NCI-H446 (cell line): ENCODE measurements at regions not wholly inside any gene's neighbourhood (a gene's known extent, or its start where the extent isn't known, plus 50 kb on each side); places are given as distances from the start of the nearest gene placed in this dataset.
"Not testable (repeated sequence)": the region's sequence is repeated elsewhere in the genome, so short reads cannot be mapped to it uniquely, and the experiment has no call there.

ENCODE experiments used
- DNase-seq, 2 experiments: peaks; one replicate each; lab custom pipeline; 2025; lab: John Stamatoyannopoulos, UW

- DNase-seq: no peak
Measured at GRCh38 chr6:159642995-159643394, 50.0 kb downstream of the SOD2 start.

DNA sequence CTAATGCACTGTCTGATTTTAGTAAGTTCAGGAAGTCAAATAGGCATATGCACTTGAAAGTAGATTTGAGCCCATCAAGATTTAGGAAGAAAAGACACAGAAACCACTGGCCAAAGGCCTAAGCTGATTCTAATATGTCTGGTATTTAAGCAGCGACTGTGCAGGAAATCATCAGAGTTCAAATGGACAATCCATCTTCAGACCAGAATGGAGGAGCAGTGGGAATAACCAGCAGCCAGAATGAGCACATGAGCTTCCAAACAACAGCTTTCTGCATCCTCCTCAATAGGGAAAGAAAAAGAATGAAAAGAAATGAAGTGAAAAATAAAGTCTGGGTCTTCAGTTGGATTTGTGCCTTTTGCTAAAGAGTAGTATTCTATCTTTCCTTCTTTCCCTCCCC is 50.6 kb downstream of the SOD2 start:
- DNase-seq: no peak

GRCh38 chr6:159640722-159641482 is 52.1 kb downstream of the SOD2 start:
- no peak for DNase-seq

DNA sequence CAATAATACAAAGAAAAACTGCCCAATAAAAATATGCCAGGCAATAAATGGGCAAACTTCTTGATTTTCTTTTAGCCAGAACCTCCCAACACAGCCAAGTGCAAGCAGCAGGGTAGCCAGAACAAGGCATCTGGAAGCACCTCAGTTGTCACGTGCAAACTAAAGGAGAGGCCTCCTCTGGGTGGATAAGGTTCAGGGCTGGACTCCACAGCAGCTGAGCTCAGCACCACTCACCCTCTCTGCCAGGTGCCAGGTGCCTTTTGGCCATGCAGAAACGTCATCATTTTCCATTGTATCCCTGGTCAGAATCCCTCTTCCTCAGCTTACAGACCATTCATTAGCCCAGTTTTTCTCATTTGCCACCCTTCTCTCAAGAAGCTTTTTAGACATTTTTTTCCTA is 52.7 kb downstream of the SOD2 start:
- no peak for DNase-seq

- DNase-seq: no peak
Measured at GRCh38 chr6:159639721-159640120, 53.3 kb downstream of the SOD2 start.

- DNase-seq: no peak
Measured at GRCh38 chr6:159633196-159633595, 59.8 kb downstream of the SOD2 start.

DNA sequence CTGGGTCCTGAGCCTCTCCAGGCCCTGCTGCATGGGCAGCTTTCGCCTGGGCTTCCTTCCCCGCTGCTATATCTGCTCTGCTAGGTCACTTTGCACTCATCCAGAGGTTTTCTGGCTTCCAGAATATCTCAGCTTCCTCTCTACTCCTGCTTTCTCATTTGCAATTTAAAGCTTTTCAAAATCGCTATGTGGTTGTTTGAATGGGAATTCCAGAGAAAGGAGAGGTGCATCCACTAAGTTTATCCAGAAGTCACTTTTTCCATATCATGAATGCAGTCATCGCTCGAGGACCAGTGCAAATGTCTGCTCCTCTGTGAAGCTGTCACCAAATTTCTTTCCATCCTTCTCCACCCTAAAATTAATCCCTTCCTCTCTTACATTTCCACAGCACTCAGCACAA is 61.2 kb downstream of the SOD2 start:
- no peak for DNase-seq

DNA sequence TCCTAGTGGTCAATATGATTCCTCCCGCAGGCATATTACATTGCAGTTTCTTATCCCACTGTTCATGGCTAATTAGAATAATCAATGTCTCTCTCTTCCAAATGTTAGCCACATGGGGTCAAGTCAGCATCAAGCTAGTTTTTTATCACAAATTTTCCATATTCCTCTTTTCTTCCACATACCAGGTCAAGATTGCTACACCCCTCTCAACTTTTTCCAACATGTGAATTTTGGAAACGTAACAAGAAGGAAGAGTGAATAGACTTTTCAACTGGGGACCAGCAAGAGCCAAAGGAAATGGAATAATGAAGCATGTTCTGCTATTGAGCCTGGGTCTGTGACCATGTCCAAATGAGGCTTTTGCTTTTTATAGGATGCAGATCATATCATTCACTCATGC is 65.1 kb downstream of the SOD2 start:
- DNase-seq: no peak

- DNase-seq: not testable (repeated sequence)
Measured at GRCh38 chr6:159626506-159626905, 66.5 kb downstream of the SOD2 start.

DNA sequence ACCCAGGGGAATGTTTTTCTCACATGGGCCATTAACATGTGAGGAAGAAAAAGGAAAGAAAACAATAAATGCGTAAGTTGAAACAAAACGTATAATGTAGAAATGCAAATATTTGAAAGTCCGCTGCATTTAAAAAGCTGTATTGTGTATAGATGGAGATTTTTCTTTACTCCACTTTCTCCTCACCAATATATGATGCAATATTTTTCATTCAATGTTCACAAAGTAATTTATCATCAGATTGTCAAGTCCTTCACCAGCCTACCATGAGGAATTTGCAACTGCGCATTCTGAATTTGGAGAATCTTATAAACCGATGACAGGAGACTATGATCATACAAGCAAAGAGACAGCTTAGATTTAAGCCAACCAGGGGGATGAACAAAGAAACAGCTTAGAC is 69.9 kb downstream of the SOD2 start:
- no peak for DNase-seq

DNA sequence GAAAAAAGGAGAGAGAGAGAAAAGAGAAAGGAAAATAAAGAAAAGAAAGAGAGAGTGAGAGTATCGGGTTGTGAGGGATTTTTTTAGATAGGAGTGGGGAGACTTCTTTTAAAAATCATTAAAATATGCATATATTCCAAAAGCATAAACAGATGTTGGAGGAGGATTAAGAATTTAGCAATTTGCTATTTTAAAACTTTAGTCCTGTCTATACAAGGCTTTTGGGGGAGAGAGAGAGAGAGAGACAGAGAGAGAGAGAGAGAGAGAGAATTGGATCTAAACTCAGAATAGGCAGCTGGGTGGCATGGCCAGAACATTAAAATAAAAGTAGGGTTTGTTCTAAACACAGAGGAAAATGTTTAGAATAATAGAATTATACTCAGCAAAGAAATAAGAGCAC is 72.1 kb downstream of the SOD2 start:
- no peak for DNase-seq

DNA sequence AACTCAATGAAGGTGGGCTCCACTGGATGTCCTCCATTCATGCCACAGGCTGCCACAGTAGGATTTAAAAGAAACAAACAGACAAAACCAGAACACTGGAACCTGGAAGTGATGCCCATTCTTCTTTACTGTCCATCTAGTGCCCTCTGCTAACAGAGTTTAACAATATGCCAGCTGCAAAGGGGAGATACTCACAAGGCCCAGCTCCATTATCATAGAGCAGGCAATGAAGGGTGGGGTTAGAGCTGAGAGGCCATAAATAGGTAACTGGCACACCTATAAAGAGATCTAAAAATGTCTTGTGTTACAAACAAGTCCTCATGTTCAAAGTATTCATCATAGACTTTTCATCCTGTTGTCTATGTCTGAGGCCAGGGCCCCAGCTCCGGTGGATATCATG is 75.6 kb downstream of the SOD2 start:
- no peak for DNase-seq

DNA sequence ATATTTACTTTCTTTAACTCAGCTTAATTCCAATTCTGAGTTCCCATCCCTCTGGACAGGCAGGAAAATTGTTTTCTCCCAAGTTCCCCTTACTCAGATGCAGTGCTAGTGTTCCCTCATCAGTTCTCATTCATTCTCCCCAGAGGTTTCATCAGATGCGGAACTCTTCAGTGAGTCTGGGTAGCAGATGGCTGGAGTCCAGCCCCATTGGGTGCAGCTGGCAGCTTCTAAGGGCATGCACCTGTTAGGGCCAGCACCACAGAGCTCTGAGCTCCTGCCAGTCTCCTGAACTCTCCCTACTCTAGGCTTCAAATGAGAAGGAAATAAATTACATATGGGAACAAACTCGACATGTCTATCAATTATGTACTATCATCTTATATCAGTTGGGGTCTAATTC is 76.6 kb downstream of the SOD2 start:
- peak in 1 of 2 experiments; percentile 23 for DNase-seq

DNA sequence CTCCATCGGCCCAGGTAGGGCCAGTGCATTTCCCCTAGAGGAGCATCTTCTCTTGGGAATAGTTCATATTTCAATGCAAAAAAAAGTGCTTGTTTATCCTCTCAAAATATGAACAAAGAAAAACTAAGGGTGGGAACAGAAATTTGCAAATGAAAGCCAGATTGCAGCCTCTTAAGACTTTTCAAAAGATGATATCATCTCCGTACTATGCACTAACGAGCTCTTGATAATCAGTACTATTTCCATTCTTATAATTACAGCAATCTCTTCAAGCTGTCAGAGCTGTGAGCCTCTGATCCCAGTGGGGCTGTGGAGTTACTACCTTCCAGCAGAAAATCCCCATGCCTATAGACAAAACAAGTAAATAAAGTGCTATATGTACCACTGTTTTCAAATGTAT is 77.1 kb downstream of the SOD2 start:
- no peak for DNase-seq

DNA sequence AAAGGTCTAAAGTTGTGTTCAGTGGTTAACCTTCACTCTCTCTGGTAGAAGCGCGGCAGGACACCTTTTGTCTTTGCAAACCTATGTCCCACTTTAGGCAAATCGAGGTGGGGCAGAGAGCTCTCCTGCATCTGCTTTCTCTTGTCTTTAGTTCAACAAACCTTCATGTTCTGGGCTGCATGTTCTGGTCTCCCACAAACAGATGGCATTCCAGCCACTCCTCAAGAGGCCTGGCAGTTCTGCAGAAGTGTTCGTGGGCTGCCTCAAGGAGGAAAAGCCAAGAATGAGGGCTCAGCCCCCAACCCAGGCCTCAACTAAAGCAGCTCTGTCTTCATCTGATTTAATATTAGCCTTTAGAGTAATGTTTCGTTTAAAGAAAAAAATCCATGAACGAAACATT is 82.2 kb downstream of the SOD2 start:
- no peak for DNase-seq

DNA sequence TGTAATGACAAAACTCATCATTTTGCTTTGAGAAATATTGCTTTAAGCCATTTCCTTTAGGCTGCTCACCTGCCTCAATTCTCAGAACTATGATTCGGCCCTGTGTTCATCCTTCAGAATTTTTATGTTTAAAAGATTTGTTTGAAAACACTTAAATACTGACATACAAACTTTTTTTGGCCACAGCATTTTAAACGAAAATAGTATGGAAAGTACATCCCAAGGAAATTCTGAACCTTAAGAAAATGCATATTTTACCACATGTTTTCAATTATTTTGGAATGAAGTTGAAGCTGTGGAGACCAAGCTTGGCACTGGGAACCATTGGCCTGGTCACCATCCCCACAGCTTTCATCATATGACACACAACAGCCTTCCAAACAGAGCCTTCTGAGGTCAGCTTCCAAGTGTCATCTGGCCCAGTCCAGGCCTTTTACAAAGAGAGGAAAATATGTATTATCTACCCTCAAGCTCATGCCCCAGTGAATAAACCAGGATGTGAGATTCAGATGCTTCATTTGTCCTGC is 83.3 kb downstream of the SOD2 start:
- no peak for DNase-seq

- peak in 1 of 2 experiments; percentile 2 for DNase-seq
Measured at GRCh38 chr6:159608961-159609651, 83.9 kb downstream of the SOD2 start.

DNA sequence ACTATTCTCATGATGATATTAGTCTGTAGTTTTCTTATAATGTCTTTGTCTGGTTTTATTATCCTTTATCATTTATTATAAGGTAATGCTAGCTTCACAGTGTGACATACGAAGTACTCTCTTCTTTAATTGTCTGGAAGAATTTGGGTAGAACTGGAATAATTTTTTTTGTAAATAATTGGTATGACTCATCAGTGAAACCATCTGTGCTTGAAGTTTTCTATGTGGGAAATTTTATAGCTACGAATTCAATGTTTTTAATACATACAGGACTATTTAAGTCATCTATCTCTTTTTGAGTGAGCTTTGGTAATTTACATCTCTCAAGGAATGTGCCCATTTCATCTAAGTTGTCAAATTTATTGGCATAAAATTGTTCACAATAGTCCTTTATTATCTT is 86.3 kb downstream of the SOD2 start:
- peak in 1 of 2 experiments; percentile 10 for DNase-seq

DNA sequence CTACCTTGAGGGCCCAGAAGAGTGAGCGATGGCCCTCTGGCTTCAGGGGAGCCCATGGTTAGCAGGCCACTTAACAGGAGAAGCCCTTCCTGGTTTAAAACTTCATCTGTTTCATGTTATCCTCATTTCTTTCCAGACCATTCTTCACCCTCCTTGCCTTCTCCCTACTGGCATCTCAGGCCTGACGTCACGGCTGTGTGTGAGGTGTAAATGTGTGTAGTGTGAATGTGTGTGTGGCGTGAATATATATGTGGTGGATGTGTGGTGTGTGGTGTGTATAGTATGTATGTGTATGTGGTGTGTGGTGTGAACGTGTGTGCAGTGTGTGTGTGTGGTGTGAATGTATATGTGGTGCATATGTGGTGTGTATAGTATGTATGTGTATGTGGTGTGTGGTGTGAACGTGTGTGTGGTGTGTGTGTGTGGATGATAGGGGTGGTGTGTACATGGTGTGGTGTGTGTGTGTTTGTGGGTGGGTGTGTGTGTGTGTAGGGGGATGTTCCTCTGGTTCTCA is 88.5 kb downstream of the SOD2 start:
- DNase-seq: no peak

DNA sequence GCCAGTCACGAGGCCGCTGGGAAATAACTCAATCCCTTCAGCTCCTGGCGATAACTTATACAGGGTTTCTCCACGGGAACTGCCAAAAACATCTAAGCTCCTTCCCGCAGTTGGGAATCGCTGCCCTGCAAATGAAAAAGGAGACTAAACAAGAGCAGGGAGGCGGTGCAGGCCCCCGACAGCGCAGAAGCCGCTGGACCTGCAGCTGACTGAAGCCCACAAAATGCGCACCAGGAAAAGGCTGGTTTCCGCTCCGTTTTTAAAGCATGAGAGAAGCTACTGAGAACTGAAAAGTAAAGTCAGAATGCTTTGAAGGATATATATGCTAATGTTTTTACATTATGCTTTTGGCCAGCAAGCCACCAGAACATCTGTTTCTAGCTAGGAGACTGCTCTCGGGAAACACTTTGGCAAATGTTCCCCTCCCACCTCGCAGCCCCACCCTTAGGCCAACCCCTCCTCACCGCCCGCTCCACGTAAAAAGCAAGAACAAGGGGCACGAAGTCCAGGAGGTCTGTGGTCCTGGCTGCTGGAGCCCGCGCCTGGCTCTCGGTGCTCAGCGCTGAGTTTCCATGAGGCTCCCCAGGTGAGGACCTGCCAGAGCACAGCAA is 90.5 kb downstream of the SOD2 start:
- no peak for DNase-seq

DNA sequence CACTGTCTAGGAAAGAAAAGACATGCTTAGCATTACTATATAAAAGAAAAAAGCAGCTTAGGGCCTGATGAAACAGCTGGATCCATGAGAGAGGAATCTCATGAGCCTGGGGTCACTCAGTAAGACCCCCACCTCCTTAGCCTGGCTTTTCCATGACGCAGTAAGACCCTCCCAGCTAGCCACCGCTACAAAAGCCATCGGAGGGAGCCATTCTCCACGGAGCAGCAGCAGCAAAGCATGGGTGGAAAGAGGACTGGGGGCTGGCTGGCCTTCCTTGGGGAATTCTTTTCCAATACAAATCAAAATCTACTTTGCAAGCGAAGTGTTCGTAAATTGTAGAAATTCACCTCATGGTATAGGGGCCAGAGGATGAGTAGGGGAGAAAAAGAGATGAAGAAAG is 91.8 kb downstream of the SOD2 start:
- no peak for DNase-seq

- peak in 1 of 2 experiments; percentile 13 for DNase-seq
Measured at GRCh38 chr6:159595173-159595572, 97.9 kb downstream of the SOD2 start.

GRCh38 chr6:159594750-159595117 is 98.3 kb downstream of the SOD2 start:
- DNase-seq: no peak
